HFF-Myc (cell line): ENCODE measurements at regions not wholly inside any gene's neighbourhood (a gene's known extent, or its start where the extent isn't known, plus 50 kb on each side); places are given as distances from the start of the nearest gene placed in this dataset.

Experiments
- DNase-seq: peaks from one replicate; pipeline ENCODE4 v3.0.0-alpha.2; 2011; ENCODE audit warnings: low read depth; ENCODE audit errors: extremely low read depth
- H3K4me3 ChIP-seq: replicated peaks from 2 replicates; pipeline ENCODE4 v1.5.1; 2011; ENCODE audit warnings: low read depth, mild to moderate bottlenecking, control low read depth, low read length
- CTCF ChIP-seq: IDR thresholded peaks from 2 replicates; pipeline ENCODE4 v1.5.1; 2012; ENCODE audit warnings: mild to moderate bottlenecking, low read depth, low read length, control low read depth; ENCODE audit errors: missing control alignments

DNA sequence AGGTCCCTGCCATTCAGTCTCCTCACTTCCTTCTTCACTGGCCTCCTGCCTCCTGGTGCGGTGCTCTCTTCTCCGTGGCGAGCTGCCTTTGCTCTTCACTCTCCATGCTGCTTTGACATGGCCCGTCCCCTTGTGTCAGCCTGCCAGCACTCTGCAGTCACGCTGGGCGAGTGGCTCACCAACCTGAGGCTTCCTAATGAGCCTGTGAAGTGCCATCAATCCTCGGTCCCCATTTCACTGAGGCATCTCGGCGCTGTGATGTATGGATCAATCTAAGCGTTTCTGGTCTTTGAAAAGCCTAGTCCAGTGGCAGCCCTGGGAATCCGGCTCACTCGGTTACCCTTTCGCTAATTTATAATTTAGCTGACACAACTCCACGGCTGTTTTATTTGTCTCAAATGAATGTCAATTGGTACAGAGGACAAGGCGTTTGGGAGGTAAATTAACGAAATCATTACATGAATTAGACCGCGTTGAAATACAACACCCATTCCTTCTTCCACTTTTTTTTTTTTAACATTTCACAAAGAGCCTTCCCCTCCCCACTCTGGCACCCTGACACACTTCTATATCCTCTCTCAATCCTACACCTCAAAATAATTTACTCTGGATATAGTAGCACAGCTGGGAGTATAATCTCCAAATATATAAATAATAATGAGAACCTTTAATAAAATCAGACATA, 610.7 kb downstream of the TMEM114 start:
- no peak for DNase-seq
- no peak for TF ChIP-seq CTCF
- H3K4me3 ChIP-seq = no peak overlapping the region

GRCh38 chr16:7976563-7976962, 613.7 kb downstream of the TMEM114 start:
- no peak overlapping the region for H3K4me3 ChIP-seq
- no peak for DNase-seq
- TF ChIP-seq CTCF = no peak

DNA sequence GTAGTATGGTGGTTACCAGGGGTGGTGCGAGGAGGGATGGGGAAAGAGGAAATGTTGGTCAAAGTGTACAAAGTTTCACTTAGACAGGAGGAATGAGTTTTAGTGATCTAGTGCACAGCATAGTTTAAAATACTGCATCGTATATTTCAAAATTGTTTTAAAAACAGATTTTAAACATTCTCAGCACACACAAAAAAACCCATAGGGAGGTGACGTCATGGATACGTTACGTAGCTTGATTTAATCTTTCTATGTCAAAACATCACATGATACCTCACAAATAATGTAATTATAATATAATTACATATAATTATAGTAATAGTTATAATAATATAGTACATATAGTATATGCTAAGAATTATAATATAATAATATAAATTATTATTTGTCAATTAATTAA, 614.2 kb downstream of the TMEM114 start:
- TF ChIP-seq CTCF = no peak
- DNase-seq = no peak
- H3K4me3 ChIP-seq = no peak overlapping the region

DNA sequence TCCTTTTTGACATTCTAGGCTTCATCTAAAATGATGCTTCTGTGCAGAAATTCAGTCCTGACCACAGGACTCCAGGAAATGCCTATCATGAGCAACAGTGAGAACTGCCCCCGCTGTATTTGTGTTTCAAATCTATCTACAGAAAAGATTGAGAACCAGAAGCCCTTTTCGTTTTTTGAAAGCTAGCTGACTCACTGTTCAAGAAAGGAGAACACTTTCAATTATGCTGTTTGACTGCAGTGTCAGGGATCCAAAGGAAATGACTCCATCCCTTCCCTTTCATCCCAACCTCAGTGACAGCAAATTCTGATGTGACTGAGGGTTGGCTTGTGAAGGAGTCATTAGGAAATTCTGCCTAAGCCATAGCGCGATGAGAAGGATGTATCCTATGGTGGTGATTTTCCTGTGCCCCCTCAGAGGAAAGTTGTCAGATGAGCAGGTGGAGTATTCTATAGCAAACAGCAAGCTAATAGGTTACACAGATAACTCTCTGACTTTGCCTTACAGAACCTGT, 622.3 kb downstream of the TMEM114 start:
- no peak for DNase-seq
- TF ChIP-seq CTCF = no peak
- no peak overlapping the region for H3K4me3 ChIP-seq

- no peak for DNase-seq
- TF ChIP-seq CTCF = no peak
- H3K4me3 ChIP-seq = no peak overlapping the region
Observed at GRCh38 chr16:7964744-7965143, 625.6 kb downstream of the TMEM114 start.

GRCh38 chr16:7964167-7964566, 626.1 kb downstream of the TMEM114 start:
- no peak overlapping the region for H3K4me3 ChIP-seq
- TF ChIP-seq CTCF = no peak
- DNase-seq = no peak
